ENCODE measurements at regions not wholly inside any gene's neighbourhood (a gene's known extent, or its start where the extent isn't known, plus 50 kb on each side); places are given as distances from the start of the nearest gene placed in this dataset.
"Not testable (repeated sequence)": the region's sequence is repeated elsewhere in the genome, so short reads cannot be mapped to it uniquely, and the experiment has no call there.

DNA sequence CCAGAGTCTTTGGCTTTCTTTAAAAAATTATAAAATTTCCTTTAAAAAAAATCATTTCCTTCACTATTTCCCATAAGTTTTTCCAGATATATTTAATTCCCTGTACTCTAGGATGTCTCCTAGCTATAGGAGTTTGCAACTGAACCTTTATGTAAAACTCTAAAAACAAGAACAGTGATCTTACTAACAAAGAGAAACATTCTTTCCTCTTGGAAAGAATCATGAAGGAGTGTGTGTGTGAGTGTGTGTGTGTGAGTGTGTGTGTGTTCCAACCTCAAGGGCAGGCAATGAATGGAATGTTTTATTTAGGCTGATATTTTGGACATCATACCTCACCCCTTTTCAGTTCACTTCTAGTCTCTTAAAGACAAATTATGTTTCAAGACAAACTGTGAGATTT is 309.2 kb downstream of the CEMIP2 start:
- no peak overlapping the region for H3K4me3 ChIP-seq (ENCODE audit: low read length)
- DNase-seq (ENCODE audit: low read depth), result no peak
- TF ChIP-seq, protein P1, sequence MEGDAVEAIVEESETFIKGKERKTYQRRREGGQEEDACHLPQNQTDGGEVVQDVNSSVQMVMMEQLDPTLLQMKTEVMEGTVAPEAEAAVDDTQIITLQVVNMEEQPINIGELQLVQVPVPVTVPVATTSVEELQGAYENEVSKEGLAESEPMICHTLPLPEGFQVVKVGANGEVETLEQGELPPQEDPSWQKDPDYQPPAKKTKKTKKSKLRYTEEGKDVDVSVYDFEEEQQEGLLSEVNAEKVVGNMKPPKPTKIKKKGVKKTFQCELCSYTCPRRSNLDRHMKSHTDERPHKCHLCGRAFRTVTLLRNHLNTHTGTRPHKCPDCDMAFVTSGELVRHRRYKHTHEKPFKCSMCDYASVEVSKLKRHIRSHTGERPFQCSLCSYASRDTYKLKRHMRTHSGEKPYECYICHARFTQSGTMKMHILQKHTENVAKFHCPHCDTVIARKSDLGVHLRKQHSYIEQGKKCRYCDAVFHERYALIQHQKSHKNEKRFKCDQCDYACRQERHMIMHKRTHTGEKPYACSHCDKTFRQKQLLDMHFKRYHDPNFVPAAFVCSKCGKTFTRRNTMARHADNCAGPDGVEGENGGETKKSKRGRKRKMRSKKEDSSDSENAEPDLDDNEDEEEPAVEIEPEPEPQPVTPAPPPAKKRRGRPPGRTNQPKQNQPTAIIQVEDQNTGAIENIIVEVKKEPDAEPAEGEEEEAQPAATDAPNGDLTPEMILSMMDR (conservative IDR thresholded peaks at IDR 0.05; ENCODE audit: low read depth, low read length), result no peak

GRCh38 chr9:71446473-71447411 is 321.6 kb downstream of the CEMIP2 start:
- peak; percentile 31 for DNase-seq (ENCODE audit: low read depth)
- peak overlapping the region; percentile 48 for H3K4me3 ChIP-seq (ENCODE audit: low read length)
- TF ChIP-seq, protein P1 (conservative IDR thresholded peaks at IDR 0.05; ENCODE audit: low read depth, low read length), result peak; percentile 36

DNA sequence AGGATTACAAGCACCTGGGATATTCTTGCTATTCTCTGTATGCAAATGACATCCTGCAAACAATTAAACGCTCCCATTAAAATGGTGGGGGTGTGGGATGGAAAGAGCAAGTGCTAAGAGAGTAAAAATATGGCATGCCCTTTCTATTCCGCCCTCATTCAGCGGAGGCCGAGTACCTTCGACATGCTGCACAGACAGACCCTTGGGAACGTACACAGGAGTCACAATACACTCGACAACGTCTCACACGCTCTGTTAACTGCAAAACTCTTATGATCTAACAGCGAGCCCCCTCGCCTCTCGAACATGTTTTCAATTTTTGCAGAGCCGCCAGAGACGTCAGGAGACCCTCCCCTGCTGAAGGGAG is 322.2 kb downstream of the CEMIP2 start:
- no peak for DNase-seq (ENCODE audit: low read depth)
- TF ChIP-seq, protein P1 (conservative IDR thresholded peaks at IDR 0.05; ENCODE audit: low read depth, low read length), result no peak
- H3K4me3 ChIP-seq (ENCODE audit: low read length), result peak overlapping the region; percentile 48

DNA sequence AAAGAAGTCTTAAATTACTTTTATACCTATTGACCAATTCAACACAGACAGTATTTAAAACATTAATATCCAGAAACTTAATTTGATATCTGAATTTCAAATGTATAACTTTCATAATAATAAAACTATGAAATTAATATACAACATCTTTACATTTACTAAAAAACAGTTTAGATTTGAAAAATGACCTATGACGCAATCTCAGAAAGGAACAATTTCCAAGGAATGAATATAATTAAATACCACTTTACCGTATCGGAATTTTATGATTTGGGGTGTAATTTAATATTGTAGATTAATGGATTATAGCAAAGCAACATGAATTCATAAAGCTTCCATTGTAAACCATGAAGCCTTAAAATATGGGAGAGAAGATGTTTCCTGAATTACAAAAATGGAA is 321.5 kb upstream of the TRPM3 start:
- DNase-seq (ENCODE audit: low read depth), result no peak
- H3K4me3 ChIP-seq (ENCODE audit: low read length), result no peak overlapping the region
- TF ChIP-seq, protein P1 (conservative IDR thresholded peaks at IDR 0.05; ENCODE audit: low read depth, low read length), result no peak

DNA sequence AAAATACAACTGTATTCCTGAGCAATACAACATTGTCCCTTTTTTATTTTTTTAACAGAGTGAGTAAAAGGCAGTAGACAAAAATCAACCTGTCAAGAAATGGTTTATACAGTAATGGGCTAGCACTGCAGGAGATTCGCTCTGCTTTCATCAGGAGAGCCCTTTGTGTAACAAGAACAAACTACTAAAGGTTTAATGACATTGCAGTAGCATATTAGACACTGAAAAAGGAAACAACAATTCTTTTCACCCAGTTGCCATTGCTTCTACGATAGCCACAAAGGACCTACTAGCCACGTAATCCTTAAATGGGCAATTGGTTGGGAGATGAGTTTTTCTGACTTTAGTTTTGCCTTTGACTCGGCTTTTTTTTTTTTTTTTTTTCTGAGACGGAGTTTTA is 319.8 kb upstream of the TRPM3 start:
- no peak overlapping the region for H3K4me3 ChIP-seq (ENCODE audit: low read length)
- TF ChIP-seq, protein P1 (conservative IDR thresholded peaks at IDR 0.05; ENCODE audit: low read depth, low read length), result no peak
- DNase-seq (ENCODE audit: low read depth), result no peak

GRCh38 chr9:71431931-71432330 is 310.5 kb upstream of the TRPM3 start:
- DNase-seq (ENCODE audit: low read depth), result no peak

GRCh38 chr9:71407341-71407740 is 285.9 kb upstream of the TRPM3 start:
- DNase-seq (ENCODE audit: low read depth); H3K4me3 ChIP-seq (ENCODE audit: low read length): not testable (repeated sequence)

More at GRCh38 chr9:71431931-71432330, 310.5 kb upstream of the TRPM3 start:
- TF ChIP-seq, protein P1 (conservative IDR thresholded peaks at IDR 0.05; ENCODE audit: low read depth, low read length), result no peak
- H3K4me3 ChIP-seq (ENCODE audit: low read length), result no peak overlapping the region

Data from retinal pigment epithelial cell (primary cell).